ENCODE measurements at regions not wholly inside any gene's neighbourhood (a gene's known extent, or its start where the extent isn't known, plus 50 kb on each side); places are given as distances from the start of the nearest gene placed in this dataset.

- TF ChIP-seq EZH2 (IDR thresholded peaks at IDR 0.05; ENCODE audit: low read depth) (no peak), CTCF (conservative IDR thresholded peaks at IDR 0.05) (no peak)
- Histone ChIP-seq H3K4me2 (no peak overlapping the region), H2AFZ (no peak overlapping the region), H4K20me1 (ENCODE audit: insufficient read depth) (no peaks in the 10 kb centered on the region), H3K27me3 (ENCODE audit: insufficient read depth, low read depth) (no peaks in the 10 kb centered on the region), H3K79me2 (ENCODE audit: low read depth) (no peaks in the 10 kb centered on the region), H3K9me3 (ENCODE audit: insufficient read depth, low read depth) (no peaks in the 10 kb centered on the region), H3K9me2 (ENCODE audit: insufficient read depth) (no peaks in the 10 kb centered on the region; the same call in 1 of the 2 replicates), H3K4me3 (no peak overlapping the region), H3K36me3 (ENCODE audit: low read depth) (no peaks in the 10 kb centered on the region), H3K27ac (no peak overlapping the region), H3K4me1 (replicated peaks; ENCODE audit: insufficient read depth) (no peaks in the 10 kb centered on the region), H3F3A (ENCODE audit: insufficient read depth, low read depth) (no peaks in the 10 kb centered on the region)
- no TSS peak for BruUV-seq (replicated peaks)
- POLR2A ChIA-PET (ENCODE audit: unreplicated experiment) = interaction anchor here (0.8 kb wide), 1 partner anchor 17 kb away, joined by 9 read pairs; no protein-coding TSS in a partner anchor
- DNase-seq = no peak
- intact Hi-C loops (cut with micrococcal nuclease; ENCODE audit: unreplicated experiment) = no loop called here
- CTCF ChIA-PET = no interaction called here
These were observed 823.1 kb downstream of the LIG4 start for GRCh38 chr13:107392205-107392604.

GRCh38 chr13:107387525-107387924, 819.6 kb upstream of the ARGLU1 start:
- ChIA-PET CTCF (no interaction called here), POLR2A (ENCODE audit: unreplicated experiment) (no interaction called here)
- Histone ChIP-seq H2AFZ (no peak overlapping the region), H3K4me2 (no peak overlapping the region), H3F3A (ENCODE audit: insufficient read depth, low read depth) (no peaks in the 10 kb centered on the region), H3K4me1 (replicated peaks; ENCODE audit: insufficient read depth) (no peaks in the 10 kb centered on the region), H3K27ac (no peak overlapping the region), H4K20me1 (ENCODE audit: insufficient read depth) (no peaks in the 10 kb centered on the region), H3K79me2 (ENCODE audit: low read depth) (no peaks in the 10 kb centered on the region), H3K9me3 (ENCODE audit: insufficient read depth, low read depth) (no peaks in the 10 kb centered on the region), H3K4me3 (no peak overlapping the region), H3K36me3 (ENCODE audit: low read depth) (no peaks in the 10 kb centered on the region), H3K27me3 (ENCODE audit: insufficient read depth, low read depth) (no peaks in the 10 kb centered on the region), H3K9me2 (ENCODE audit: insufficient read depth) (no peaks in the 10 kb centered on the region)
- intact Hi-C loops (cut with micrococcal nuclease; ENCODE audit: unreplicated experiment) = no loop called here
- no peak for DNase-seq
- no peak for TF ChIP-seq CTCF (conservative IDR thresholded peaks at IDR 0.05)
- no peak for TF ChIP-seq EZH2 (IDR thresholded peaks at IDR 0.05; ENCODE audit: low read depth)
- no TSS peak for BruUV-seq (replicated peaks)

GRCh38 chr13:107379407-107380155, 811.6 kb upstream of the ARGLU1 start:
- H3K79me2 ChIP-seq (ENCODE audit: low read depth) = no peaks in the 10 kb centered on the region
- H3K27ac ChIP-seq = no peak overlapping the region
- CTCF ChIA-PET = no interaction called here
- no peaks in the 10 kb centered on the region for H3K36me3 ChIP-seq (ENCODE audit: low read depth)
- no peaks in the 10 kb centered on the region; the same call in 1 of the 2 replicates for H4K20me1 ChIP-seq (ENCODE audit: insufficient read depth)
- no peaks in the 10 kb centered on the region for H3F3A ChIP-seq (ENCODE audit: insufficient read depth, low read depth)
- H3K4me3 ChIP-seq = no peak overlapping the region
- no peaks in the 10 kb centered on the region for H3K9me3 ChIP-seq (ENCODE audit: insufficient read depth, low read depth)
- DNase-seq = no peak
- TF ChIP-seq CTCF (conservative IDR thresholded peaks at IDR 0.05) = no peak
- no peak for TF ChIP-seq EZH2 (IDR thresholded peaks at IDR 0.05; ENCODE audit: low read depth)
- H3K4me1 ChIP-seq (replicated peaks; ENCODE audit: insufficient read depth) = no peaks in the 10 kb centered on the region
- no peaks in the 10 kb centered on the region for H3K9me2 ChIP-seq (ENCODE audit: insufficient read depth)
- BruUV-seq (replicated peaks) = no TSS peak
- H3K27me3 ChIP-seq (ENCODE audit: insufficient read depth, low read depth) = no peaks in the 10 kb centered on the region
- intact Hi-C loops (cut with micrococcal nuclease; ENCODE audit: unreplicated experiment) = loop anchor here (10.0 kb wide), 1 partner anchor 775 kb away; no protein-coding TSS in a partner anchor
- POLR2A ChIA-PET (ENCODE audit: unreplicated experiment) = no interaction called here
- H2AFZ ChIP-seq = no peak overlapping the region
- H3K4me2 ChIP-seq = no peak overlapping the region
